ENCODE measurements at regions not wholly inside any gene's neighbourhood (a gene's known extent, or its start where the extent isn't known, plus 50 kb on each side); places are given as distances from the start of the nearest gene placed in this dataset.
A peak's percentile ranks its signal among the peaks of the same experiment; 100 is the strongest.

DNA sequence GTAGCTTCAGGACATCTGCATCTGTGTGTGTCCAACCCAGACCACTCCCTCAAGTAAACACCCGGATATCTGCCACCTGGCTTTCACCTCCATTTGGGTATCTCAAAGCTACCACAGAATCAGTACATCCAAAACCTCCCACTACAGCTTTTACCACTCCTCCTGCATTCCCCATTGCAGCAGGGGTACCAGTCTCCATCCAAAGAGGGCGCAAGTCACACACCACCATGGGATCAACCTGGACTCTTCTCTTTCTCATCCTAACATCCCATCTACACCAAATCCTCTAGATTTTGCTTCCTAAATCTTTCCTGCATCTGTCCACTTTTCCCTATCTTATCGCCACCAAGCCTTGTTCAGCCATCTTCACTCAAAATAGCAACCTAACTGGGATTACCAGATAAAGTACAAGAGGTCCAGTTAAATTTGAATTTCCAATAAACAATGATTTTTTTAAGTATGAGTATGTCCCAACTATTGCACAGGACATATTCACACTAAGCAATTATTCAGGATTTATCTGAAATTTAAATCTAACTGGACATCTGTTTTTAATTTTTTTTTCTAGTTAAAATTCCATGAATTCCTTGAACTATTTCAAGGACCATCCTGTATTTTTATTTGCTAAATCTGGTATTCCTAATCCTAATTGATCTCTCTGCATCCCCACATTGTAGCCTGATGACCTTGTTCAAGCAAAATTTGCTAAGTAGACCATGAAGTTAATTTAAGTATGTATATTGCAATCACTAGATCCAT is 164.3 kb upstream of the MLN start:
- no peak for DNase-seq (ENCODE audit: low spot score)

DNA sequence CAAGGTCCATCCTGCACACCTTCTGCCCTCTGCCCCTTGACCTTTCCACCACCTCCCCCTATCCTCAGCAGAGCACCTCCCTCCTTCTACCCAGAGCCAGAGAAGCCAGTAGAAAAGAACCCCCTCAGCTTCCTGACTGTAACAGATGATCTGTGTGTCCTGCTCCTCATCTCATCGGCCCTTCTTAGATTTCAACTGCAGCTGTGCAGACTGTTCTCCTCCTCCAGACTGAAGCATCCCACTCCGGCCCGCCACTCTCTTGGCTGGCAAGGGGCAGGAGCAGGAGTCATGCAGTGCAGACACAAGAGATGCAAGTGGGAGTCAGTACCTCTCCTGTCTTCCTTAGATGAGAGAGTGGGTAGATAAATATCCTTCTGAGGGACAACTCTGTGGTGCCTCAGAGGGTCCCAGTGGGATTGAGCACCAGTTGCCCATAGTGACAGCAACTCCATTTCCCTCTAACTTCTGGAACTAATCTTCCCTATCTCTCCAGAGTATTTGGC is 163.5 kb upstream of the MLN start:
- DNase-seq (ENCODE audit: low spot score): no peak

DNA sequence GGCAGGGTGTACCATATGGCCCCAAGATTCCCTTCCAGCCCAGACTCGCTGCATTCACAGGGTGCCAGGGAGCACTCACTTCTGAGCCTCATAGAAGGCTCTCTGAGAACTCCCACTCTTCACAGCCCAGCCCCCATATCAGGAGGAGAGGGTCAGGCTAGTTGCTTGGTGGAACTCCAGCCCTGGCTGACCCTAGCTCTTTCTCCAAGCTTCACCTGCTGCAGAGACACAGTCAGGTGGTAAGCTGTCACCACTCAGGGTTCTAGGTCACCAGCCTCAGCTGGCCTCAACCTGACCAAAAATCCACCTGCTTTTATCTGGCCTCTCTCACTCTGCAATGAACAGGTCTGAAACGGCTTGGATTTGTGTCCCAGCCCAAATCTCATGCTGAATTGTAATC is 162.7 kb upstream of the MLN start:
- no peak for DNase-seq (ENCODE audit: low spot score)

DNA sequence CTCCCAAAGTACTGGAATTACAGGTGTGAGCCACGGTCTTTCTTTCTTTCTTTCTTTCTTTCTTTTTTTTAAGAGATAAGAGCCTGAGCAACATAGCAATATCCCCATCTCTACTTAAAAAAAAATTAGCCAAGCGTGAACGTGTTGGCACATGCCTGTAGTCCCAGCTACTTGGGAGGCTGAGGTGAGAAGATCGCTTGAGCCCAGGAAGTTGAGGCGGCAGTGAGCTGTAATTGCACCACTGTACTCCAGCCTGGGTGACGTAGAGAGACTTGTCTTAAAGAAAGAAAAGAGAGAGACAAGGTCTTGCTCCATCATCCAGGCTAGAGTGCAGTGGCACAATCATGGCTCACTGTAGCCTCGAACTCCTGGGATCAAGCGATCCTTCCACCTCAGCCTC is 162.0 kb upstream of the MLN start:
- DNase-seq (ENCODE audit: low spot score): no peak

DNA sequence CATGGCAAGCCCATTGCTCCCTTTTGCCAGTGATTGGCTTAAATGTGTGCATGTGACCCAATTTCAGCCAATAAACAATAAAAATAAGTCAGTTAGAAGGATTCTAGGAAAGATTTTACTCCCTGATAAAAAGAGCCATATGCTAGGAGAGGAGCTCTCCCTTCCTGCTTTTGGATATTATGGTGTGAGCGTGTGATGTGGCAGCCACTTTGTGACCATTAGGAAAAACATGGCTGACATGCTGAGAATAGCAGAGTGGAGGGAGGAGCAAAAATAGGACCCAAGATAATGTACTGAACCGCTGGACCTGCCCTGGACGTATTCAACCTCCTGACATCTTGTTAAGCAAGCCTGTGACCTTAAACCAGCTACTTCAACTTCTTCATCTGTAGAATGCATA is 160.6 kb upstream of the MLN start:
- no peak for DNase-seq (ENCODE audit: low spot score)

DNA sequence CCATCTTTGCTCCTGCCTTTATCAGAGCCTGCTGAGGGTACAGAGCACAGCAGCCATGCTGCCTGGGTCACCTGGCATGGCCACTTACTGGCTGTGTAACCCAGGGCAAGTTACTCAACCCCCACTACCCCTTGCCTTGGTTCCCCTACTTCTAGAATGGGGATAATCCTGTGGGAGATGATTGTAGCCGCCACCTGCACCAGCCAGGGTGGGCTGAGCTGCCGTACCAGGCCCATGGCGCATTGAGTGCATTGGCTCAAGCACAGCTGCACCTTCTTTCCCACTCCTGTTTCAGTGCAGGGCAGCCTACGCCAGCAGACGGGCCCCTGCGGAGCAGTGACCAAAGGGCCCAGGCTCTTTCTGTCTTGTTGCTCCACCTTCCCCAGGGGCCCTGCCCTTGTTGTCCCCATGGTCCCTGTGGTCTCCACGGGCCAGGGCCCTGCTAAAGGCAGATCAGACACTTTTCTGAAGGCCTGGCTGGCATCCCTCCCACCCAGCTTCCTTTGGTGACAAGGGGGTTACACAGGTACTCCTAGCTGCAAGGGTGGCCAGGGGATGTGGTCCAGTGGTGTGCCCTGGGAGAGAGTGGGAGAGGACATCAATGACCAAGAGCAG is 159.4 kb upstream of the MLN start:
- DNase-seq (ENCODE audit: low spot score): no peak

DNA sequence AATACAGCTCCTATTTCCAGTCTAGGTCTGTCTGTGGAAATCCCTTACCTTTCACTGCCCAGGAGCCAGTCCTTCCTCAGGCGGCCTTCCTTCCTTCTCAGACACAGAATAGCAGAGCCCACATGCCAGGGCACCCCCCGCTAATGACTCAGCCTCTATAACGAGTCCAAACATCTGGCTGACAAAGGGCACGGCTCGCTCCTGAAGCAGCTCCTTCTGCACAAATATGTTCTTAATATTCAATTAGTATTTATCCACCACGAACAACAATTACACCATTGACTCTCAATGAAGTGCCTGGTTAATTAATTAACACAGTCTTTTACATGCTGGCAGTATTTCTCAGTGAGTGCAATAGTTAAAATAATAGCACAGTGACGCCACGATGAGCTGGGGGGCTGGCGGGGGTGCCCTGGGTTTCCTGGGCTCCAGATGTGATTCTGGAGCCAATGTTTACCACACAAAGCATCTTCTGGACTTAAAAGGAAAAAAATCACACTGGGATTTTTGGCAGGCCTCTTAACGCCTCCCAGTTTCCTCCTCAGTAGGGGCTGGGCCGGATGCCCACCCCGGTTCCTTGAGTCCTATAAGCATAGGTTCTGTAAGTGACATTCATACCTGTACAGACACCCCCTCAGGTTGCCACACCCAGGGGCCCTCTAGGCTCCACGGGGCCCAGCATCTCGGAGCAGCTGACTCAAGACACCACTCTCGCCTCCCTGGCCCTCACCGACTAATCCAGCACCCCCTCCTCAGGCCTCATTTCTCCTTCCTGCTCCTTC is 158.6 kb upstream of the MLN start:
- DNase-seq (ENCODE audit: low spot score): peak; percentile 84

DNA sequence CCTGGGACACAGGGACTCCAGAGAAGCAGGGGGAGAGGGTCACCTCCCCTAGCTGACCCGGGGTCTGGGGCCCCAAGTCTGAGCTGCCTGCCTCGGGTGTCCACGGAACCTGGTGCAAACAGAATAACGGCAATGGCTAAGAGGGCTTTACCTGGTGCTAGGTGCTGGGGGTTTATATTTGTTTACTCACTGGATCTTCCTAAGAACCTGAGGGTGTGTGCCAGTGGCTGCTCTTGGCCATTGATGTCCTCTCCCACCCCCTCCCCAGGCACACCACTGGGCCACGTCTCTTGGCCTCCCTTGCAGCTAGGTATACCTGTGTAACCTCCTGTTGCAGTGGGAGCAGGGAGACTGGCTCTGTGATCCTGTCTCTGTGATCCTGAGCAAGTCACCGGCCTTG is 157.9 kb upstream of the MLN start:
- no peak for DNase-seq (ENCODE audit: low spot score)

DNA sequence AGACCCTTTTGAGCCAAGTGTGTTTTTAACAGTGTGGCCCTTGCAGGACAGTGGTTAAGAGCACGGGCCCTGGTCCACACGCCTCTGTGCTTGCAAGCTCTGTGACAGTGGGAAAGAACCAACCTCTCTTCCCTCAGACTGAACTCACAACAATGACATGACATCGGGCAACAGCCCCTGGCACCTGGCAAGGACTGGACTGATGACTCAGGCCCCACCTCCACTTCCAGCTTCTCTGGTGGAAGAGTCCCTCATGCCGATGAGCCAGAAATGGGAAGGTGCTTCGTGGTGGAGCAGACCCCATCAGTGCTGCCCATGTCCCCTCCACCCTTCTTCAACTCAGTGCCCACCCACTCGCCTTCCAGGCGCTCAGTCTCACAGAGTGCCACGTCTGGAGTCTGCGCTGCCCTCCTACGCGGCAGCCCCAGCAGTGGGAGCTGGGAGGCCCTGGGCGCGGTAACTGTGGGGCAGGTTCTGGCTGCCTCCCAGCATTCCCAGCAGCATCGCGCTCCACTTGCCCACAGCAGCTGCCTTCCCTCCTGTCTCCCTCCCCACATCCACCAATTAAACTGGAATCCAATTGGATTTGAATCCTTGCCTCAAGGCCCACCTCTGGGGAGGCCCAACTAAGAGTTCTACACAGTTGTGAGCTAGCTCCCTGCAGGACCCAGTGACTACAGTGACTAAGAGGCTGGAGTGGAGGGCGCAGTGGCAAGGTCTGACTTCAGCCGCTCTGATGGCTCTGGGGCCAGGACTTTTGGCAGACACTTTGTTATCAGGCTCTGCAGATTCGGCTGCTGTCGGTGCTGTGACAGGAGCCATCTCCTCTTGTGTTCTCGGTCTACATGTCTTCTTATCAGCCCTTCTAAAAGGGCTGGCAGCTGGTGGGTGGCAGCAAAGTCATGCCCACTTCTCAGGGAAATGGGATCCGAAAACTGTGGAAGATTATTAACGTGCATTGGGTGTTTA is 156.8 kb upstream of the MLN start:
- no peak for DNase-seq (ENCODE audit: low spot score)

DNA sequence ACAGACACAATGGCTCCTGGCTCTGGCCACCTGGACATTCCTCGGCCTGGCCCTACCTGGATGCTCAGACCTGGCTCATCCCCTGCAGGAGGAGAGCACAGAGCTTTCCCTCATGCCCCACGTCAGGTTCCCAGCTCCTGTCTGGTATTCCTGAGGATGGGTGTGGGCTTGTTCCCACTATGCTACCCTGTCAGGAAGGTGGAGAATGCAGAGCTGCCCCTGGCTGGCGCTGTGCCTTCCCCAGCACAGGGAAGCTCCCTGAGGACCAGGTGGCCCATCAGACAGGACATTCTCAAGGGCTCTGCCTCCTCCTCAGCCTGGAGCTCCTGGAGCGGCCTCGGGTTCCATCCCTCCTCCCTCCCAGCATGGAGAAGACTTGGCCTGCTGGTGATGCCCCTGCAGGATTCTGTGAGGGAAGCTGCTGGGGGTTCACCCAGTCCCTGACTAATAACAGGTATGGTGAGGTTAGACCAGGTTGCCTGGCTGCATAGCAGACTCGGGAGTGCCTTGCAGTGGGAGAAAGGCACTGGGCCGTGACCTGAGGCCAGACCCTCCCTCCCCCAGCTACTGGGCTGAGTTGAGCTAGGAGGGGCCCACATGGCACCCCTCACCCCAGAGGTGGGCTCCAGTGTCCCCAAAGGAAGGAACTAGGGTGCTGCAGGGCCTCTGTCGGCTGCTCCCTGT is 156.0 kb upstream of the MLN start:
- no peak for DNase-seq (ENCODE audit: low spot score)

DNA sequence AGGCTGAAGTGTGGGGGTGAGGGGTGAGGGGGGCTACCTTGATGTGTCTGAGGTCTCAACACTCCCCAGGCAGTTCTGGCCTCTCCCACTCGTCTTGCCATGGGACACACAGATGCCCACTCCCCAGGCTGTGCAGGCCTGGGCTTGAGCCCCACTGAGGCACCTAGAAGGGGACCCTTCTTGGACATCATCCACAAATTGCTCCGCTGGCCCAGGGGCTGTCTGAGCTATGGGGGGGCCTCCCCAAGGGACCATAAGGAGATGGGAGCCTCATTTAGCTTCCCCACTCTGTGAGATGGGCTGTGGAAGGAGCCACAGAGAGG is 155.5 kb upstream of the MLN start:
- DNase-seq (ENCODE audit: low spot score): no peak

DNA sequence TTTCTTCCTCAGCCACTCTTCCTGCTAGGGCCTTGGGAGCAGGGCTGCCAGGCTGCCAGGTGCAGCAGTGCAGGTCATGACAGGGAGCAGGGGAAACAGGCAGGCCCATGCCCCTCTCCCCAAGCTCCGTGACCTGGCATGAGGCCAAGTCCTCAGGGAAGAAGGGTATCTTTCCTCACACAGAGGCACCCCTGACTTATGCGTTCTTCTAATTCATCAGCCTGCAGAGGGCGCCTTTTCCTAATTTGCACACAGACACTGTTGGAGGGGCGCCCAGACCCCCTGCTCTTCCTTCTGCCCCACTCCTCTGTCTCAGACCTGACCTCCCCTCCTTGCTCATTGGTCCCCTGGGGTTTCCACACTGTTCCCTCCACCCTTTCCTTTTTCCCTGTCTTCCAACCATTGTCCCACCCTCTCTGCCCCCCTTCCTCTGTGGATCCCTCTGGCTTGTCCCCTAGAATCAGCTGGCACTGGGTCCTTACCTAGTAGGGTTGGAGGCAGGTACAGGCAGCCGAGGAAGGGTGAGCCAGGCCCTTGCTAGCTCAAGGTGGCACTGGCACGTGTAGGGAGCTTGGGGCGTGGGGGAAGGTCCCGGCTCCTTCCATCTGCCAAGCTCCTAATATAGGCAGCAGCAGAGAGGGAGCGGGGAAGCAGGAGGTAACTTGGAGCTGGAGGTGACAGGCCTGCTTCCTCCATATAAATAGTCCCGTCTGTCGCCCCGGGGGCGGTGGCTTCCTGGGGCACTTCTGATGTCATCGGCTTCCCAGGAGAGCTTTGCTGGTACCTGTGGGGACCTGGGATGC is 154.9 kb upstream of the MLN start:
- DNase-seq (ENCODE audit: low spot score): no peak

DNA sequence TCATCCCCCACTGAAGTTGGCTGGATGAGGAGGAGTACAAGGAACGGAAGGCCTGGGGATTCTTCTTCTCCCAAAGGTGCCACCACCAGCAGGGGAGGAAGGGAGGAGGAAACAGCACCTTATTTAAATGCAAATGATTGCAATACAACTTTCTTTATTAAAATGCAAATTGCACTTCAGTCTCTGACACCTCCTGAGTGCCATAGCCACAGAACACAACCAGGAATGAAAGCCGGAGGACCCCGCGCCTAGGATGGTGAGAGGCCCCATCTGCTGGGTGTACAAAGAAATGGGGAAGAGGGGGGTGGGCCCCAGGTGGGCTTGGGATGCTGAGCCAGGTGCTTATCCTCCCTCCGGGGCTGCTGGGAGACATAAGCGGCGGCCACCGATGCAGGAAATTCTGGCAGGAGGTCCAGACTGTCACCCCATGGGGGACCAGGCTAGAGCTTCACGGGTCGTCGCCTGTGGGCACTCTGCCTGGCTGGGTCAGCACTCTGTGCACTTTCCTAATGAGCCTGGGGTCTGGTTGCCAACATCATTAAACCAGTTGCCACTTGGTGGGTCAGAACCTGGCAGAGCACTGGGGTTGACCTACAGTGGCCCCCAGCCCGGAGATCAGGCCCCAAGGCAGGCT is 154.2 kb upstream of the MLN start:
- DNase-seq (ENCODE audit: low spot score): no peak

DNA sequence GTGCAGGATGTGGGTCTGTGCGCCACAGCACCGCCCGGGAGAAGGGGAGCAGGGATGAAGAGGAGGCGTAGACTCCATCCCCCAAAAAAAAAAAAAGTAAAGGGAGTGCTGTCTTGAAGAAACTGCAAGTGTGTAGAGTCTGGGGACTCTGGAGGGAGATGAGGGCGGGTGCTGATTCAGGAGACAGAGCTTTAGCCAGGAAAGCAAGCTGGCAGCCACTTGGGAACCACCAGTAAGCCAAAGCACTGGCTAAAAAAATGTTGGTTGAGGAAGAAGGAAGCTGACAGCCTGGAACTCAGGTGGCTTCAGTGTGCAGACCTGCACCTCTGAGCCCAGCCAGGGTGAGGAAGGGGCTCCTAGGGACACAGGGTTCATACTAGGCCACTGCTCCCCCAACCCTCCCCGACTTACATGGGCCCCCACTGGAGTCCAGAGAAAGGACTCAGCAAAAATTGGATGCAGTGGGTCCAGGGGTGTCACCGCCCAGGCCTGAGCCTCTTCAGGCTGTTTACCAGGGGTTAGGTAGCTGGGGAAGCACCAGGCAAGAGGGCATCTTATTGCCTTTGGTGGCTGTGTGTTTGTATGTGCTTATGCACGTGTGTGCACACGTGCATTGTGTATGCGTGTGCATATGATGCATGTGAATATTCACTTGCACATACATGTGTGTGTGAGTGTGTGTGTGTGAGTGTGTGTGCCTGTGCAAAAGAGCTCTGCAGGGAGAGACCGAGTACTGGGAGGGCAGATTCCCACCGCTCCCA is 153.5 kb upstream of the MLN start:
- no peak for DNase-seq (ENCODE audit: low spot score)

DNA sequence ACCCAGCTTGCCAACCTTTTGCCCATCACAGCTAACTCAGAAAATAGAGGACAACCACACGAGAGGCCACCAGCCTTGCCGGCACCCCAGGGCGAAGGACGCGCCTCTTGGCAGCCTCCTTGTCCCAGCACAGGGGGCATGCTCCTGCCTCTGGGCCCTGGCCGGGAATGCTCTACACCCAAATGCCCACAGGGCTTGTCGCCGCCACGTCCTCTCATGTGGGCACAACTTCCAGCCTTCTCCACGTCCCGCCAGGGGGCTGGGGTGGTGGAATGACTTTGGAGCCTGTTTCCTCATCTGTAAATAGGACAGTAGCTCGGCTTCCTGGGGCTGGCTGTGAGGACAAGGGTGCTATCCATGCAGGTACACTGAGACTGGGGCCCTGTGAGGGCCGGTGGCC is 152.4 kb upstream of the MLN start:
- no peak for DNase-seq (ENCODE audit: low spot score)

DNA sequence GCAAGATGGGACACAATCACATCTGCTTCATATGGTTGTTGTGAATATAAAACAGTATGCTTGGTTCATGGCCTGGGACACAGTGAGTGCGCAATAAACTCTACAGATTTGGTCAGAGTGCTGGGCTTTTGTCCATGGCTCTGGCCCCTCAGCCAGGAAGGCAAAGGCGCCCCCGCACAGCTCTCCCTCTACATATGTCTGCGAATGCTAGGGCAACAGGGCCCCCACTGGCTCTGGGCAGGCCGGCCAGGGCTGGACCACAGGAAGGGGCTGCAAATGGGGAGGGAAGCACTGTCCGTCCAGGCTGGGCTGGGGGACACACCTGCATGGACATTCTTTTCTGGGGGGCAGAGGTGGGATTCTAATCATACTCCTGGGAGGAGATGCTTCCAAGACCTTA is 151.8 kb upstream of the MLN start:
- no peak for DNase-seq (ENCODE audit: low spot score)

DNA sequence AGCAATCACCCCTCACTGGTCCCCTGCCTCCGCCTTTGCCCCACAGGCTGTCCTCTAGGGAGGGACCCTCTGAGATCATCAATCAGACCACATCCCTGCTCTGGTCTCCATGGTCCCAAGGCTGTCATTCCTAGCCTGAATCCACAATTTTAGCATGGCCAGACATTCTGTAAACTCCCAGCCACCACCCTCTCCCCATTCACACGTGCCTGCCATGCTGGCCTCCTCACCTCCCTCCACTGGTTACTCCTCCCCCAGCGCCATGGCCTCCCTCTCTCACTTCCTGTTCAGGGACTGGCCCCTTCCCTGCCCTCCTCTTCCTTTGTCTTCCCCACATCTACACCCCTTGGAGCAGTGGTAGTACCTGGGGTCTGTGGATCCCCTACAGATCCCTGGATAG is 150.7 kb upstream of the MLN start:
- no peak for DNase-seq (ENCODE audit: low spot score)

DNA sequence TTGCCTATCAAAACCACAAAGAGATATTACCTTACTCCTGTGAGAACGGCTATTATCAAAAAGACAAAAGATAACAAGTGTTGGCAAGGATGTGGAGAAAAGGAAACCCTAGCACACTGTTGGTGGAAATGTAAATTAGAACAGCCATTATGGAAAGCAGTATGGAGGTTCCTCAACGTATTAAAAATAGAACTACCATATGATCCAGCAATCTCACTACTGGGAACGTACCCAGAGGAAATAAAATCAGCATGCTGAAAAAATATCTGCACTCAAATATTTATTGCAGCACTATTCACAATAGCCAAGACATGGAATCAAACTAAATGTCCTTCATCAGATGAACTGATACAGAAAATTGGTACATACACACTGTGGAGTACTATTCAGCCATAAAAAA is 149.4 kb upstream of the MLN start:
- DNase-seq (ENCODE audit: low spot score): no peak

DNA sequence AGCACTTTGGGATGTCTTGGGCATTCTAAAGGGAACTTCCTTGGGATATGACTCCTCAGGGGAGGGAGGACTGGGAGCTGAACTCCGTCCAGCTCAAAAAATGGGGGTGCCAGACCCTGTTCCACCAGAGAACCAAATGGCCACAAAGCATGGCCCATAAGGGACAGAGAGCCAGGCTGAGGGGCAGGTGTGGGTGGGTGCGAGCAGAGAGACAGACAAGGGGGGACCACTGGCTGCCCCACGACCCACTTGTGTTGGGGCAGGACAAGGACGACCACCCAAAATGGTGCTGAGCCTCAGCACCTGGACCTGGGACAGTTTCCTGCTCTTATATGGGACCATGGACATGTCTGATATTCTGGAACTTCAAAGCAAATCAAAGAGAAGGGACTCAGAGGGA is 148.2 kb upstream of the MLN start:
- DNase-seq (ENCODE audit: low spot score): no peak

All from AG20443 (cell line).